Esophagus squamous epithelium (tissue), 4 donors: ENCODE measurements at regions not wholly inside any gene's neighbourhood (a gene's known extent, or its start where the extent isn't known, plus 50 kb on each side); places are given as distances from the start of the nearest gene placed in this dataset.

Experiments
- CTCF ChIP-seq, 6 experiments: fragments of 450-650 bp in 4 of 6; fragments of 200-600 bp in 2 of 6; sonication (generic) in 2 of 6; IDR thresholded peaks; one replicate each; pipeline ENCODE4 v1.5.1; 2016 to 2019; ENCODE audit warnings: antibody characterized with exemption in 6 of 6, mild to moderate bottlenecking in 4 of 6, moderate library complexity in 4 of 6
- POLR2A ChIP-seq, 4 donors: fragments of 450-650 bp; IDR thresholded peaks; one replicate each; pipeline ENCODE4 v1.6.1; 2017; ENCODE audit warnings: antibody characterized with exemption in 4 of 4, mild to moderate bottlenecking in 4 of 4, moderate library complexity in 3 of 4

DNA sequence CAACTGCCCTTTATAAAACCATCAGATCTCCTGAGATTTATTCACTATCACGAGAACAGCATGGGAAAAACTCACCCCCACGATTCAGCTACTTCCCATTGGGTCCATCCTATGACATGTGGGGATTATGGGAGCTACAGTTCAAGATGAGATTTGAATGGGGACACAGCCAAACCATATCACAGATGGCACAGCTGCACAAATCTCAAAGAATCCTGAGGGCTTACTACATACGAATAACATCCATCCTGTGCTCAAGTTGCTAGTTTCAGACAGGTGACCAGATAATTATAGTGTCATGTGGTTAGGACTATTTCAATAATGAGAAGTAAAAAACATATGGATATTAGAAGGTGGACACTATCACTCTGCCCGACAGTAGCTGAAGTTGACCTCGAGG, 211.2 kb downstream of the NUAK1 start:
- TF ChIP-seq CTCF (IDR thresholded peaks at IDR 0.05) (no peak), POLR2A (IDR thresholded peaks at IDR 0.05) (no peak)
